Osteoblast (primary cell): ENCODE measurements at regions not wholly inside any gene's neighbourhood (a gene's known extent, or its start where the extent isn't known, plus 50 kb on each side); places are given as distances from the start of the nearest gene placed in this dataset.

Experiments used
- DNase-seq: peaks from one replicate; pipeline ENCODE4 v3.0.0; 2011; ENCODE audit warnings: low spot score, mixed read lengths; ENCODE audit not compliant: insufficient read length; ENCODE audit errors: missing footprints
- H2AFZ ChIP-seq: 2 replicates; pipeline ENCODE4 v1.6.0; 2011; ENCODE audit warnings: mild to moderate bottlenecking, low read length
- H3K27ac ChIP-seq: 2 replicates; pipeline ENCODE4 v1.5.1; 2011; ENCODE audit warnings: mild to moderate bottlenecking, low read depth, low read length, moderate library complexity
- H3K27me3 ChIP-seq: 2 replicates; pipeline ENCODE4 v1.6.0; 2012; ENCODE audit warnings: mild to moderate bottlenecking, control low read depth, inconsistent platforms, low read length, moderate library complexity; ENCODE audit not compliant: insufficient read depth
- H3K36me3 ChIP-seq: 2 replicates; pipeline ENCODE4 v1.5.1; 2011; ENCODE audit warnings: mild to moderate bottlenecking, low read length, control low read depth, moderate library complexity; ENCODE audit not compliant: insufficient read depth
- H3K4me1 ChIP-seq: 2 replicates; pipeline ENCODE4 v1.5.1; 2011; ENCODE audit warnings: mild to moderate bottlenecking, low read length, control low read depth, moderate library complexity; ENCODE audit not compliant: insufficient read depth
- H3K4me2 ChIP-seq: 2 replicates; pipeline ENCODE4 v1.6.0; 2011; ENCODE audit warnings: mild to moderate bottlenecking, low read length; ENCODE audit not compliant: insufficient read depth
- H3K4me3 ChIP-seq: fragments of 200-600 bp; sonication (generic); 3 replicates; pipeline ENCODE4 v1.5.1; 2012; ENCODE audit warnings: mild to moderate bottlenecking, low read length, inconsistent platforms; ENCODE audit not compliant: insufficient read depth
- H3K79me2 ChIP-seq: 2 replicates; pipeline ENCODE4 v1.6.0; 2012; ENCODE audit warnings: mild to moderate bottlenecking, low read length, control low read depth, inconsistent platforms; ENCODE audit not compliant: insufficient read depth
- H3K9me3 ChIP-seq: 2 replicates; pipeline ENCODE4 v1.5.1; 2011; ENCODE audit warnings: low read depth, low read length, control low read depth
- H4K20me1 ChIP-seq: 2 replicates; pipeline ENCODE4 v1.6.0; 2012; ENCODE audit warnings: mild to moderate bottlenecking, low read length, control low read depth; ENCODE audit not compliant: insufficient read depth
- CTCF ChIP-seq: IDR thresholded peaks from 2 replicates; pipeline ENCODE4 v1.5.1; 2011; ENCODE audit warnings: mild to moderate bottlenecking, low read depth, low read length, moderate library complexity; ENCODE audit errors: extremely low read depth

GRCh38 chr16:79752396-79752795 is 151.9 kb upstream of the MAF start:
- Histone ChIP-seq H3K27me3 (peaks cover 2% of the 10 kb centered on the region), H3K27ac (no peak overlapping the region), H3K36me3 (no peaks in the 10 kb centered on the region), H2AFZ (no peak overlapping the region), H3K4me3 (no peak overlapping the region), H3K4me2 (no peak overlapping the region), H3K9me3 (peaks cover 3% of the 10 kb centered on the region), H4K20me1 (no peaks in the 10 kb centered on the region), H3K4me1 (peaks cover 13% of the 10 kb centered on the region), H3K79me2 (no peaks in the 10 kb centered on the region)
- peak; percentile 58 for DNase-seq
- TF ChIP-seq CTCF, result no peak

DNA sequence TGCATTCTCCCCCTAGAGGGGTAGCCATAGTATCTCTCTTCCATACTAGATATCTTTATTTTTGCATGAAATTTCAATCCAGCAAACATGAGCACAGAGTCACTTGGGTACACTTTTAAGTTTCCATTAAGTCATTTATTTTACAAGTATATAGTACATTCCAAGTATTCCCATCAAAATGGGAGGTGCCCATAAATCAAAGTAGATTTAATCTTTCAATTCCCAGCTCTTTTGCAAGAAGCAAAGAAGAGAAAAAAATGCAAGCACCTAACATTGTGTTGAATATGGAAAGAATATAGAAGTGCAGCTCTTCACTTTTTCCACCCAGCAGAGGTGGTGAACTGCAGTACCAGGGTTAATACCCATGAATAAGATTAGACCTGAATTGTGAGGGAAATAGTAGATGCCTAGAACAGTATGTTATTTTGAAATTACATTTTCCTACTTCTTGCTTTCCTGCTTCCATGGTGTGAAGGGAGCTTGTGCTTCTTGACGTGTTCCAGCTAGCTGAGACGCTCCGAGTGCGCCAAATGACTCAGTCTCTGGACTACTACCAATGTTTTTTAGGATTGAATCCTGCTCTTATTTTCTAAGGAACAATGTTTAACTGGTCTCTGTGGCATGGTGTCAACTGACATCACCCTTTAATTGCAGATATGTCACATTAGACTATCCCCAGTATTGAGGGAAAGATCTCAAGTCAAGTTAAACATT is 151.1 kb upstream of the MAF start:
- Histone ChIP-seq H3K4me2 (no peak overlapping the region), H3K4me3 (no peak overlapping the region), H3K27ac (no peak overlapping the region), H3K79me2 (no peaks in the 10 kb centered on the region), H3K9me3 (peaks cover 3% of the 10 kb centered on the region), H3K36me3 (no peaks in the 10 kb centered on the region), H3K4me1 (peaks cover 13% of the 10 kb centered on the region), H4K20me1 (no peaks in the 10 kb centered on the region), H3K27me3 (peaks cover 2% of the 10 kb centered on the region), H2AFZ (no peak overlapping the region)
- peak; percentile 59 for DNase-seq
- TF ChIP-seq CTCF, result no peak

DNA sequence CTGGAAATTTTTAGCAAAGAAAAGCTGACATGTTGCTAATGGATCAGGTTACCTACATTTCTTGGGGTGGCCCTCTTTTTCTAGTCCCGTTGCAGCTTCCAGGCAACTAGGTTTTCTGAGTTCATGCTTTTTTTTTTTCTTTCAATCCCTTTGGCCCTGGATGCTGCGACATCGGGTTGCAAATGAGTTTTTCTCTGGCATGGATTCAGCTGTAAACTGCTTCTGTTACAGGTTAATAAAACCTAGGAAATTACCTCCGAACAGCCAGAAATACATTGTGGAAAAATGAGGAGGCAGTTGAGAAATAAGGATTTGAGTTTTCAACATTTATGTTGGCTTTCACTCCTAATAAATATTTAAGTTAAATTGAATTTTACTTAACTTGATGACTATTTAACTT is 149.8 kb upstream of the MAF start:
- Histone ChIP-seq H4K20me1 (no peaks in the 10 kb centered on the region), H3K27ac (no peak overlapping the region), H3K4me1 (peaks cover 13% of the 10 kb centered on the region), H3K4me3 (no peak overlapping the region), H3K9me3 (peaks cover 3% of the 10 kb centered on the region), H3K79me2 (no peaks in the 10 kb centered on the region), H3K4me2 (no peak overlapping the region), H3K27me3 (peaks cover 2% of the 10 kb centered on the region), H2AFZ (no peak overlapping the region), H3K36me3 (no peaks in the 10 kb centered on the region)
- TF ChIP-seq CTCF, result no peak
- no peak for DNase-seq

DNA sequence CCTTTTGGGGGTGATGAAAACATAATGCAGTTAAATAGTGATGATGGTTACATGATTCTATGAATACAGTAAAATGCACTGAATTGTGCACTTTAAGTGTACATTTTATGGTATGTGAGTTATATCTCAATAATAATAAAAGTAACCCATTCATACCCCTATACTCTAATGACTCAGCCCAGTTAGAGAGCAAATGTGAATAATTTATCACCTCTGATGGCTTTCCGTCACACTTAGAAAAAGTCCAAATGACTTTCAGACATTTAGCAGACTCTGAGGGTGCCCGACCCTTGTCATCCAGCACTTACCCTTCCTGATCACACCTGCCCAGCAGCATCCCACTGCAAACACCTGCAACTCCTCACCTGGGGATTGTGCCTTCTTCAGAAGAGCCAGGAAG is 148.1 kb upstream of the MAF start:
- H3K9me3 ChIP-seq, result peaks cover 3% of the 10 kb centered on the region
- H3K4me2 ChIP-seq, result no peak overlapping the region
- H3K36me3 ChIP-seq, result no peaks in the 10 kb centered on the region
- H3K4me3 ChIP-seq, result no peak overlapping the region
- no peak overlapping the region for H3K27ac ChIP-seq
- peaks cover 10% of the 10 kb centered on the region for H3K4me1 ChIP-seq
- H2AFZ ChIP-seq, result no peak overlapping the region
- H4K20me1 ChIP-seq, result no peaks in the 10 kb centered on the region
- no peak for DNase-seq
- TF ChIP-seq CTCF, result no peak
- peaks cover 2% of the 10 kb centered on the region for H3K27me3 ChIP-seq
- H3K79me2 ChIP-seq, result no peaks in the 10 kb centered on the region
